ENCODE measurements at regions not wholly inside any gene's neighbourhood (a gene's known extent, or its start where the extent isn't known, plus 50 kb on each side); places are given as distances from the start of the nearest gene placed in this dataset.

GRCh38 chr5:102660111-102660510 is 95.0 kb upstream of the PAM start:
- no peak for TF ChIP-seq ZNF274 (IDR thresholded peaks at IDR 0.05; ENCODE audit: low read depth, low read length)
- no peak for TF ChIP-seq YY1 (IDR thresholded peaks at IDR 0.05; ENCODE audit: insufficient read depth, insufficient read length)
- TF ChIP-seq SUZ12 (IDR thresholded peaks at IDR 0.05; ENCODE audit: extremely low read depth, insufficient read depth, insufficient read length), result no peak
